ENCODE measurements at regions not wholly inside any gene's neighbourhood (a gene's known extent, or its start where the extent isn't known, plus 50 kb on each side); places are given as distances from the start of the nearest gene placed in this dataset.

- no peak for TF ChIP-seq CTCF (IDR thresholded peaks at IDR 0.05 in 2 of 3, conservative IDR thresholded peaks at IDR 0.05 in 1 of 3; ENCODE audit: borderline replicate concordance in 1 of 3, insufficient read depth in 1 of 3, low read depth in 2 of 3, low read length in 2 of 3)
Measured at GRCh38 chr13:32946558-32946957, 69.7 kb upstream of the KL start (continued).

GRCh38 chr13:32947411-32948276 is 68.6 kb upstream of the KL start:
- no peak overlapping the region for H3K4me2 ChIP-seq (ENCODE audit: low read length)
- no peaks in the 10 kb centered on the region for H3K4me1 ChIP-seq (ENCODE audit: control insufficient read depth in 1 of 2, insufficient read depth in 2 of 2, low read length in 2 of 2)
- no peaks in the 10 kb centered on the region for H4K20me1 ChIP-seq (ENCODE audit: insufficient read depth)
- H3K27me3 ChIP-seq (ENCODE audit: insufficient read depth, low read length): no peaks in the 10 kb centered on the region
- H3K36me3 ChIP-seq (ENCODE audit: control insufficient read depth in 1 of 2, insufficient read depth in 2 of 2, low read length in 2 of 2): no peaks in the 10 kb centered on the region
- ATAC-seq (no peak), DNase-seq (ENCODE audit: low read depth, low spot score) (no peak)
- POLR2A ChIA-PET: no interaction called here
- BruUV-seq (replicated peaks): no TSS peak
- intact Hi-C loops (cut with micrococcal nuclease): no loop called here
- no peak overlapping the region for H3K27ac ChIP-seq (ENCODE audit: low read depth, low read length)
- H3K9me2 ChIP-seq (ENCODE audit: insufficient read depth): no peaks in the 10 kb centered on the region
- no peak overlapping the region for H3K4me3 ChIP-seq (replicated peaks in 1 of 2; ENCODE audit: low read depth in 1 of 2, low read length in 2 of 2)
- CTCF ChIA-PET: no interaction called here
- H2AFZ ChIP-seq (ENCODE audit: low read depth, low read length, poor library complexity, severe bottlenecking): no peak overlapping the region
- H3K79me2 ChIP-seq (ENCODE audit: insufficient read depth, low read length): no peaks in the 10 kb centered on the region
- RAD21 ChIA-PET (ENCODE audit: low non-redundant PET in 1 of 2, low total read pairs in 2 of 2, uncharacterized antibody in 2 of 2, unreplicated experiment in 2 of 2): no interaction called here
- no peaks in the 10 kb centered on the region for H3K9me3 ChIP-seq (ENCODE audit: control insufficient read depth in 1 of 2, insufficient read depth in 1 of 2, low read depth in 1 of 2, low read length in 2 of 2)
- no peak overlapping the region for H3K9ac ChIP-seq (ENCODE audit: low read length)
- no peak for TF ChIP-seq SP1 (IDR thresholded peaks at IDR 0.05; ENCODE audit: low read depth)
- TF ChIP-seq CTCF (IDR thresholded peaks at IDR 0.05 in 2 of 3, conservative IDR thresholded peaks at IDR 0.05 in 1 of 3; ENCODE audit: borderline replicate concordance in 1 of 3, insufficient read depth in 1 of 3, low read depth in 2 of 3, low read length in 2 of 3): no peak
- TF ChIP-seq MAX (IDR thresholded peaks at IDR 0.05): no peak
- TF ChIP-seq EGR1 (IDR thresholded peaks at IDR 0.05; ENCODE audit: low read depth): no peak
- TF ChIP-seq RAD21 (IDR thresholded peaks at IDR 0.05; ENCODE audit: low read depth): no peak
- no peak for TF ChIP-seq CBX3 (IDR thresholded peaks at IDR 0.05; ENCODE audit: low read depth)
- TF ChIP-seq JUND (IDR thresholded peaks at IDR 0.05): no peak
- no peak for TF ChIP-seq SRF (IDR thresholded peaks at IDR 0.05; ENCODE audit: low read depth)
- no peak for TF ChIP-seq ATF3 (IDR thresholded peaks at IDR 0.05)
- no peak for TF ChIP-seq FOSL1 (IDR thresholded peaks at IDR 0.05; ENCODE audit: low read depth)
- TF ChIP-seq SIN3A (IDR thresholded peaks at IDR 0.05; ENCODE audit: low read depth): no peak
- TF ChIP-seq TCF7L2 (IDR thresholded peaks at IDR 0.05; ENCODE audit: borderline replicate concordance, extremely low read depth, insufficient read depth, insufficient read length): no peak
- no peak for TF ChIP-seq EZH2 (IDR thresholded peaks at IDR 0.05)
- no peak for TF ChIP-seq POLR2A (IDR thresholded peaks at IDR 0.05; ENCODE audit: borderline replicate concordance, extremely low read depth, insufficient read depth, insufficient read length)
- no peak for TF ChIP-seq YY1 (IDR thresholded peaks at IDR 0.05; ENCODE audit: extremely low read depth, insufficient replicate concordance, low read depth, low read length)
- TF ChIP-seq ZBTB33 (IDR thresholded peaks at IDR 0.05; ENCODE audit: extremely low read depth, insufficient replicate concordance, low read length): no peak

Data from HCT116 (cell line).